Fibroblast of gingiva (primary cell): ENCODE measurements at regions not wholly inside any gene's neighbourhood (a gene's known extent, or its start where the extent isn't known, plus 50 kb on each side); places are given as distances from the start of the nearest gene placed in this dataset.

Experiments
- DNase-seq: peaks from one replicate; pipeline ENCODE4 v3.0.0-alpha.2; 2011; ENCODE audit warnings: low read depth

DNA sequence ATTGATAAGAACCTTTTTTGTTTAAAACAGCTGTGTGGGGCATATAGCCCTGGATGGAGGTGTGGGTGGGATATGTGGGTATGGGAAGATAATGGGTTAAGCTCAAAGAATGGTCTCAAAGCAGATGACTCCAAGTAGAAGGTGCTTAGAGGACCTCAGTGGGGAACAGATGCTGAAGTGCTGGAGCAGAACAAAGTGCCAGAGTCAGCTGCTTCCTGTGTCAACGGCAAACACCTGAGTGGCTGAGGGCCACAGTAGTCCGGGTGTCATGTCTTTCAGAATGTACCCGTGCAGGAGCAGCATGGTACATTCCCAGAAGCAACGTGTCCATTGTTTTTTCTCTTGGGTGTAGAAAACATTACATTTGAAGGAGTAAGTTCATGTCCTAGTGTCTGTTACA, 210.6 kb downstream of the CCNG2 start:
- no peak for DNase-seq

DNA sequence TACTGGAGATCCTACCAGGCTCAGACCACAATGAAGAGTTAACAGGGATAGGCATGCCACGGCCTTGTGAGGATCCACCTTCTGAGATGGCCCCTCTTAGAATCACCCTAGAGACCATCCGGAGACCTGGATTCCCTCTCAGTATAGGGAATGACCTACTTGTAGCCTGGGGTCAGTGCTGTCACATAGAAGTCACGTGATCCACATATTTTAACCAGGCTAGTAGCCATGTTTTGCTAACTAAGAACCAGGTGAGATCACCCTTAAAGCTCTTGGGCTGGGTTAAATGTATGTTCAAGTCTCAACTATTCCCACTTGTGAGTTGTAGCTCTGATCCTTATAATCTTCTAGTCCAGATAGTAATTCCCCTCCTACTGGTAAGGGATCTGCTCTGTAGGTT, 215.4 kb downstream of the CCNG2 start:
- DNase-seq = no peak

DNA sequence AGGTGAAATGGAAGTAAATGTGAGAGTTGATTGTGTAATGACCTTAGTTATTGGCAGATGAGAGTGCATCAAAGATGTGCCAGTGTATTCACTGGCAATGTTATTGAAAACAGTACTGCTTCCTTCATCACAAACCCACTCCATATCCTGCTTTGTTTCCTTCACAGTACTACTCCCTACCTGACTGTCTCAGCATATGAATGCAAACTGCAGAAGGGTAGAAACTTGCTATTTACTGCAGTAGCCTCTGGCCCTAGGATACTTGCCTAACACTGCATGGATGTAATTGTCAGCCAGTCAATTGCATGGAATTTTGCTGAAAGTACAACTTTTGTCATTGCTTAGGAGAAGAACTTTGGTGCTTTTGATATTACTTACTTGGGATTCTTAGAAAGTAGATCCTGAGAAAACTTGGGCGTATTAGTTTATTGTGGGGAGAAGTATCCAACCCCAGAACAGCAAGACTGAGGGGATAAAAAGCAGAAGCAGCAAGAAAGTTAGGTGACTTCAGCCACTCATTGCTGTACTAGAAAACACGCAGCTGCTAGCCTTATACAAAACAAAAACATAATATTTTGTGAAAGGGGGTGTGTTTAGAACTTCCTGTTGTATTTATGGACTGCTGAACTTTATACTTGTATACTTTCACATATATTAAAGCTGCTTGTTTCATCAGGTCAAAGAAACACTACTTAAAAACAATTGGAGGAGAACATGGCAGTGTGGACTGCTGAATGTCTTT, 219.0 kb downstream of the CCNG2 start:
- DNase-seq = no peak

DNA sequence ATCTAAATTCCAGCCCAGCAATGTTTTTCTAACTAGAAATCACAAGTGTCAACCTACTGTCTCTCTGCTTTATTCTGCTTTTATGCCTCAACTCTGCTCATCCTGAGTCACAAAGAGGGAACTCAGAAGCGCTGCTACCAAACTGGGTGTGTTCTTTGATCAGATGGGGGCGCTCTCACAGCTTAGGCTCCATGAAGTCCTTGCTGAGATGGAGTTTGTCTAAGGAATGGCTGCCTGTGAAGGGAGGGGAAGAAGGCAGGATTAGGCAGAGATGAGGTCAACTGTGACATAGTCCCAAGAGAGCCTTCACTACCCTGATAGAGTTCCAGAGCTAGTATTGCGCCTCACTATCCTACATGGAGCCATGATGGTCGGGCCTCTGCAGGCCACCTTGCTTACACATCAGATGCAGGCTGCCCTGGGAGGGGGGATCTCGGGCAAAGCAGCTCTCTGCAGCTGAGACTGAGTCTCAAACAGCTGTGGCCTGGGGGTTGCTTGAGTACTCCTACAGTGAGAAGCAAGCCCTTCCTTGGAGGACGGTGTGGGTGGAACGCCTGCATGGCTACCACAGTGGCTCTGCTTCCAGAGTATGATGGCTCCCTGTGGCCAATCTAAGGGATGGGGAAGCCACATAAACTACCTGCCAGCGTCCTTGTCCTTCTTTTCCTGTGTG, 219.9 kb downstream of the CCNG2 start:
- DNase-seq = no peak

DNA sequence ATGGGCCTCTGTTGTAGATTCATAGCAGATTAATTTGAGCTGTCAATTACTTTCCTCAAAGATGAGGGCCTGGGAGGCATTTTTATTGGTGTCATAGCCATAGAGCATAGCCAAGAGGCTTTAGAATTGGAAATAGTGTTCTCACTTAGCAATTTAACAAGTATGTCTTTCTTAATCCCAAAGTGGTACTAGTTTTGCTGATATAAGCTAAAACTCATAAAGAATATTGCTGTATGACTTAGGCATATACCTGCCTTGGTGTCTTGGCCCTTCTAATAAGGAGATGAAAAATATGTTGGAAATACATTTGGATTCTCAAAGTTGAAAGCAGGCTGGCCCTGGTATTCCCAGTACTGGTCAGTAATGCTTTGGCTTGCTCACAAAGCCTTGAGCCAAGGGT, 221.5 kb upstream of the CXCL13 start:
- DNase-seq = no peak

DNA sequence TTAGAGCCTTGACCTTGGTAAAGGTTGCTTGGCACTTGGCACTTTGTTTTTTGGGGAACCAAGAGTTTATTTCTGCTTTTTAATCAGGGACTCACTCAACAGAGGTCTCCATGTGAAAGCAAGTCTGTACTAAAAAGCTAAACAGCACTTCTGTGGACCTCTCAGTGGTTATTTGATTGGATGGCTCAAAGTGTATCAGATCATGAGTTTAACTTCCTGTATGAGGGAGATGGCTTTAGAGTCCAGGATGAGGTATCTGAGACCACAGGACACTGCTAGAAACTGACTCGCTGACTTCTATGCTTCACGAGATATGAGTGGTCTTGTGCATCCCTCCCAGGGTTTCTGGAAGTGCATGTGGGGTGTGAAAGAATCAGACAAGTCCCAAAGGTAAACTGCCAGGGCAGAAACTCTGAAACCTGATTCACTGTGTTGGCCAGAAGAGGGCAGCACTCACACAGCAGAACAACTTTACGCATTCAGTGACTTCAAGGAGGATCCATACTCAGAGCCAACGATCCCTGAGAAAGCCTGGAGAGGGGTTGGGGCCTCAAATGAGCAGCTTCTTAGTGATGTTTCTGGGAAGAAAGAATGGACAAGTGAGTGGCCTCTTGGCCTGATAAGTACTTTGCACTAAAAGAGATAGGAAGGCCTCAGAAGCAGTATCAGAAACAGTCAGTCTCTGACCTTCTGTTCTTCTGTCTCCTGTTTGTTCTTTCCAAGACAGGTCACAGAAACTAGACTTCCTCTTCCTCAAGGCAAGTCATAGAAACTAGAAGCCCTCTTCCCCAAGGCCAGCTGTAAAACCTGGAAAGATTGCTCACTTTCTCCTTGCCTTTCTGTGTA, 220.3 kb upstream of the CXCL13 start:
- peak; percentile 52 for DNase-seq

DNA sequence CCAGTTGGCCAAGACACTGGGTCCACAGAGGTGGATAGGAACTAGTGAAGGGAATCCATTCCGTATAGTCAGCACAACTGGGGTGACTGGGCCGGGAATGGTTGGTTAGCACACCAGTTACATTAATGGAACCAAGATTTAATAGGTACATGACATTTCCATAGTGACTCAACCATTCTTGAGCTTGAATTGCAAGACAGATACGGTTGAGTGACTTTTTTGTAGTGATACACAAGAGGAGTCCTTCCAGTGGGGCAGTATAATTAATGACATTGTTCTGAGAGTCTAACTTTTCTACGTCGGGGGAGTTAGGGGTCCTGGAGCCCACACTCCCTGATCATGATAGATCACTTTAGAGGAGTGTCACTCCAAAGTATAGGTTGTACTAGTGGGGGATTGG, 211.6 kb upstream of the CXCL13 start:
- no peak for DNase-seq

DNA sequence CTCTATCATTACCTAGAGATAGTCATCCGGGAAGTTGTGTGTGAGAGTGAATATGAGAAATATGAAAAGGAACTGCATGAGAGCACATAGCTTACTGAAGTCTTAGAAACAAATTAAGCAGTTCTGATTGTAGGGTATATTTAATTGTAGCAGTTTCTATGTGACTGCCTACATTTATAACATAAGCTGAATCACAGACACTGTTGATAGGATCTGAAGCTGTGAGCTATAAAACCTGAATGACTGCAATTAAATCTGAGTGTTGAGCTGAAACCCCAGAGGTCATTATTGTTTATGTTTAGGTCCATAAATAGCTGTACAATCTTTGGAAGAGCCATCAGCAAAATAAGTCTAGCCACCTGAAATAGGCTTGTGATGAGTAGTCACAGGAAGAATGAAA, 210.1 kb upstream of the CXCL13 start:
- DNase-seq = no peak

DNA sequence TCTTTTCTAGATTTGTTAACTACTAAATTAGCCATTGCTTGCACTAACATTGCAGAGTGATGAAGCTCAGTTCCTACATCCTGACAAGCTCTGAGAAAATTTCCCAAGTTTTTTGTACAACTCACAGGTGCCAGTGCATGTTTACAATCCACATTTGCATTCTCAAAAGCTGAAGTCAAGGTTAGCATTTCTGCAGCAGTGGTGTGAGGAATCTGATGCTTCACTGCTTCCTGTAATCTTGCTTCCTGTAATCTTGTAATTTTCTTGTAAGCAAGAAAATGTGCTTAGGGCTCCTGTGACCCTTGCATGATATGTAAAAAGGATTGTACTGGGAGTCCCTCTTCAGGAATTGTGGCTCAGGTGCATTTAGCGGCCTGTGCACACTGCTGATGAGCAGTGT, 207.4 kb upstream of the CXCL13 start:
- no peak for DNase-seq

DNA sequence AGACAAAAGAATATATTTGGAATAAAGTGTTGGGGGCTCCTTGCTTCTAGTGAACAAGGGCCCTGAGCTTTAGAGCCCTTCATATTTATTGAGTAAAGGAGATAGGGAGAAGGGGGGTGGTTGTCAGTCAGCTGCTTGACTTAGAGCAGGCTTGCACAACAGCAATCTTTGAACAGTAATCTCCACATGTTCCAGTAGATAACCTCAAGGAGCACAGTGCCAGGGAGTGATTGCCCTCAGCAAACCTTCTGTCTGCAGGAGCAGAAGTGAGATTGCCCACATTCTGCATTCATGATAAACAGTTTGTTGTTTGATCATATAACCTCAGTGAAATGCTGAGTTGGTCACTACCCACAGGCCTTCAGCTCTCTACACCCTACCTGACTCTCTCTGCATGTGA, 205.8 kb upstream of the CXCL13 start:
- no peak for DNase-seq

DNA sequence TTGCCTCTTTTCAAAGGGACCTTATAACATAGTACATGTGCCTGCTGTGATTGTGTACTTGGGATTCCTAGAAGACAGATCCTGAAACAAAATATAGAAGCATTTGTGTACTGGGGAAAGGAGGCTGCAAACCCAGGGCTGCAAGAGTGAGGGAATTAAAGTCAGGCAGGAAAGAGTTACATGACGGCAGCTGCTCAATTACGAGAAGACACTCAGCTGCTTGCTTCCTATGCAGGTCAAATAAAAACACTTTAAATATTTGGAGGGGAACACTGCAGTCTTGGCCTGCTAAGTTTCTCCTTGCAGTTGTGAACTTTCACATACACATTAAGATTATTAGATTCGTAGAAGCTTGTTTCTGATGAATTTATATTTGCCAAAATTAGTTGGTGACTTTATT, 191.9 kb upstream of the CXCL13 start:
- DNase-seq = no peak

DNA sequence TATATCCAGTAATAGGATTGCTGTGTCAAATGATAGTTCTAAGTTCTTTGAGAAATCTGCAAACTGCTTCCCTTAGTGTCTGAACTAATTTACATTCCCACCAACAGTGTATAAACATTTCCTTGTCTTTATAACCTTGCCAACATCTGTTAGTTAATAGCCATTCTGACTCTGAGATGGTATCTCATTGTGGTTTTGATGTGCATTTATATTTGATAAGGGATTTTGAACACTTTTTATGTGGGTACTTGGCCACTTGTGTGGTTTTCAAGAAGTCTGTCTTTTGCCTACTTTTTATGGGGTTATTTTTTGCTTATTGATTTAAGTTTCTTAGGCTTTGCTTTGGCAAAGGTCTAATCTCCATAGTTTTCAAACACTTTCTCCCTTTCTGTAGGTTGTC, 189.9 kb upstream of the CXCL13 start:
- DNase-seq = no peak

DNA sequence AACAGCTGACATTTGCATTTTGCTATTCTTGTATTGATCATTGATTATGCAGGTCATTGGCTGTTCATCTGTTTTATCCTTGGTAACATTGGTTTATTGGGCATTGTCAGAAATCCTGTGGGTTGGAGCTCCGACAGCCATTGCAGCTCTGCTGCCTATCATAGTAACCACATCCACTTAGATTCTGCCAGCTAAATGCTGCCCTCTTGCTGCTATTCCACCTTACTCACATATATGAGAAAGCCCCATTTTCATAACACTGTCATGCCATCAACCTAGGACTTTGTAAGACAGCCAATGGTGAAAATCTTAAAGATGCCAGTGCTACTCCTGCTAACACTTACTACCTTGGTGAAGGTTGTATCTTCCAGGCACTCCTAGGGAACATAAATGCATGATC, 187.3 kb upstream of the CXCL13 start:
- no peak for DNase-seq

DNA sequence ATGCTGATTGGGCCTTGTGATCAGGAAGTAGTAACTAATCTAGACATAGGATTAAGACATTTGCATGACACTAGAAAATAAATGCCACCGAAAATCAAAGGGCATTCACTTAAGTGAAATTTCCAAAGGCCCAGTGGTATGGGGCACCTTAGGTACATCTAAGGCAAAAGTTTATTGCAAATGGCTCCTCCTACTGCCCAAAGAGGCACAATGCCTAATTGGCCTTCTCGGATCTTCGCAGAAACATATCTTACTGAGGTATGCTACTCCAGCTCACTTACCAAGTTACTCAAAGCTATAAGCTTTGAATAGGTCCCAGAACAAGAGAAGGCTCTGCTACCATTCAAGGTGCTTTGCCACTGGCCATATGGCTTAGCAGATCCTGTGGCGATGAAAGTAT, 174.8 kb upstream of the CXCL13 start:
- no peak for DNase-seq

DNA sequence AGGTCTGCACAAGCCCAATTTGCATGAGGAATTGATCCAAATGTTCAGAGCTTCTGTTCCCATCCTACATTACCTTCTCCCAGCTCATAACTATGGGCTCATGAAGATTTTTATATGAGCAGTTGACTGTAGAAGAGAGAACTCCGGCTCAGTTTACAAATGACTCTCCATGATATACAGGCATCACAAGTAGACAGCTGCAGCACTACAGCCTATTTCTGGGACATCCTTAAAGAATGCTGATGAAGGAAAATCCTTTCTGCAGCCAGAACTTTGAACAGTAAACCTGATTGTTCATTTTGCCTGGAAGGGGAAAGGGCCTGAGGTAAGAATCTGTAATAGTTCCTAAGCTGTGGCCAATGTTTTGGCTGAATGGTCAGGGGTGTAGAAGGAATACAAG, 174.1 kb upstream of the CXCL13 start:
- no peak for DNase-seq

DNA sequence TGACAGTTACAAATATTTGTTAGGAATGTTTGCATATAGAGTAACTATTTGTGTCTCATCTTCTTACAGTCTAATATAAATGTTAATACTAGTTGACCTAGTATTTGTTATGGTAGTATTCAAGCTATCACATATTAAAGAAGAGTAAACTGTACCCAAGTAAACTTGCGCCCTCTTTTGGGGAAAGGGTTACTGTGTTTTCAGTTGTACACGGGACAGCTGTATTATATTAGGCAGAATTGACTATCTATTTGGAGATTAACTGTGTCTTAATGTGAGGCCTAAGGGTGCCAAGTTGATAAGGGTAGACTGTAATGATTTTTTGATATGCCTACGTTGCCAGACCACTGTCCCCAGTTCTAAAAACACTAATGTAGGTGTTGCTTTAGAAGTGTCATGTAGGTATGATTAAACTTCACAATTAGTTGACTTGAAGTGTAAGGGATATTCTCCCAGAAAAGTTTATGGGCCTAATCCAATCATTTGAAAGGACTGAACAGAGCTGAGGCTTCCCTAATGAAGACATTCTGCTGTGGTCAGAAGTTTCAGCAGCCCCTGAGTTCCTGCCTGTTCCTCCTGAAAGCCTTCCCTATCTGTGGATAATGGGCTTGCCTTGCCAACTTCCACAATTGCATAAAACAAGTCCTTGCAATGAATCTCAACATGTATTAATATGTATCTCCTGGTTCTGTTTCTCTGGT, 172.8 kb upstream of the CXCL13 start:
- no peak for DNase-seq

DNA sequence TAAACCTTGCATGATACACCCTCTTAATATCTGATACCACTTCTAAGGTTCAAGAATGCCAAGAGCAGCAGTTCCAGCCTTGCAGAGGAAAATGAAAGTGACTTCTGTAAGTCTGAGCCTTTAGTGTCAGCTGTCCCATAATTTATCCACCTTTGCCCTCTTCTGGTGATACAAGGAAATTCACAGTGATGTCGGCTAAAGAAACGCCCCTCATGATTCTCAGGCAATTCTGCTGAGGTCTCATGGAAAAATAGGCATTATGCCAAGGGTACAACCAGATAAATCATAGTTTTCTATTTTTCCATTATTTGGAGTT, 172.2 kb upstream of the CXCL13 start:
- peak; percentile 34 for DNase-seq

DNA sequence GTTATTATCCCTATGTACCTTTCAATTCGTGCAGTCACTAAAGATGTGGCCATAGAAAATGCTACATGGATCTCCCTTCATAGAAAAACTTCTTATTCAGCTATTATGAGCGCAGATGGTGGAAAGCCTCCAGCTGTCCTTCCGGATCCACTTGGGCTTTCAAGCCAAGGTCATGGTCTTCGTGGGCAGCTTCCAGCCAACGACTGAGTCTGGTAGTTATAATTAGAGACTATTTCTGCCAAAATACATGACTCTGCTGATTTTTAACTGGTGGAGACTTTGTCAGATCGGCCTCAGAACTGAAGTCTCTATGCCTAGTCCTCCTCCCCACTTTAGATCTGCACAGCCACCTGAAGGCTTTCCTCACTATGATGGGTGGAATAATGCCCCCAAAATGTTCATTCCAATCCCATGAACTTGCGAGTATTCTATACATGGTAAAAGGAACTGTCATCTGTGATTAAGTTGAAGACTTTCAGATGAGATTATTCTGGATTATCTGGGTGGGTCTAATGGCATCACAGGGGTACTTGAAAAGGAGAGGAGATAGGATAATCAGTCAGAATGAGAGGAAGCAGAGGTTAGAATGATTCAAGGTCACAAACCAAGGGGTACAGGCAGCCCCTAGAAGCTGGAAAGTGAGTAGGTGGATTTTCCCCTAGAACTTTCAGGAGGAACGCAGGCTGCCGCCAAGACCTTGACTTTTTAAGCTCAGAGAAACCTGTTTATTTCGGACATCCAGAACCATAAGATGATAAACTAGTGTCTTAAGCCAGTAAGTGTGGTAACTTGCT, 171.1 kb upstream of the CXCL13 start:
- no peak for DNase-seq

DNA sequence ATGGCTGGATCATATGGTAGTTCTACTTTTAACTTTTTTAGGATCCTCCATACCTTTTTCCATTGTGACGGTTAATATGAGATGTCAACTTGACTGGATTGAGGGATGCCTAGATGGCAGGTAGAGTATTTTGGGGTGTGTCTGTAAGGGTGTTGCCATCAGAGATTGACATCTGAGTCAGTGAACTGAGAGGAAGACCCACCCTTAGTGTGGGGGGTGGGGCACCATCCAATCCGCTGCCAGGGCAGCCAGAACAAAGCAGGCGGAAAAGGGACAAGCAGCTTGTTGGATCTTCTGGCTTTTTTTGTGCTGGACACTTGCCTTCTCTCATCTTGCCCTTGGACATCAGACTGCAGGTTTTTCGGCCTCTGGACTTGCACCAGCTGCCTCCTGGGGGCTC, 168.5 kb upstream of the CXCL13 start:
- no peak for DNase-seq

DNA sequence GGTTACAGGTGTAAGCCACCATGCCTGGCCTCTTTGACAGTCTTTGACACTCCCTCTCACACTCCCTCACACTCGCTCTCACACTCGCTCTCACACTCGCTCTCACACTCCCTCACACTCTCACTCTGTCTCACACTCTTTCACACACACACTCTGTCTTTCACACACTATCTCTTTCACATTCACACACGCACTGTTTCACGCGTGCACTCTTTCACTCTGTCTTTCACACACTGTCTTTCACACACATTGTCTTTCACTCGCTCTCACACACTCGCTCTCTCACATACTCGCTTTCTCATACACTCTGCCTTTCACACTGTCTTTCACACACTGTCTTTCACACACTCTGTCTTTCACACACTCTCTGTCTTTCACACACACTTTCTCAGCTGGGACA, 167.1 kb upstream of the CXCL13 start:
- no peak for DNase-seq

DNA sequence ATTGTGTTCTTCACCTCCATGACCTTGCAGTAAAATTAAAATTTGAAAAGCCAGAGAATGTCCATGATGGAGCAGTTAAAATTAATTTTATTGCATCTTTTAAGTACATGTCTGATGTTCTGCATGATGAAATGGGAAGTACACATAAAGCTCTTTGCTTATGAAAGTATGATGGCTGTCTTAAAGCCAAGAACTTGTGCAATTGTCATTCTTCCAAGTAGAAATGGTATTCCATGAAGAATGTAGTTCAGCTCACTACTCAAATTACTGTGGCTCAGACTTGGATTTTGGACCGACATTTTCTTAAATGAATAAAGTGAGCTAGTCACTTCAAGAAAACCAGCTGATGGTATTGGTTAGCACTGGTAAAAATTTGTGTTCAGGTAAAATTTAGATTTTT, 161.7 kb upstream of the CXCL13 start:
- DNase-seq = peak; percentile 78

DNA sequence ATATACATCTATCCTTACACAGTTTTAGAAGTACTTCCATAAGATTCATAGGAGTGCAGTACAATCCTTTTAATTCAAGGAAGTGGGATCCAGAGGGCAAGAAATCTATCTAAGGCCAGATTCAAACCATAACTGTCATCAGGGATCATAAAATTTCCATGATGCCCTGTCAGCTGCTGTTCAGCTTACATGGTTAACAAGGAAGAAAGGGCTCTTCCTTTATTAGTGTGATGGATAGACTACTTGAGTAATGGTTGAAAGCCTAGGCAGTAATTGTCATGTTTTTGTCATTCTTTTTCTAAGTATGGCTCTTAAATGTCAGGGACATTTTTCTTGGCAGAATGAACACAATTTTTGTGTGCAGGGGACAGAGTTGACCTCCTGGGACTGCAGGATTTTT, 159.8 kb upstream of the CXCL13 start:
- no peak for DNase-seq
